Hematopoietic multipotent progenitor cell treated with erythropoietin and hydrocortisone succinate and interleukin-3 and kit ligand, for 4 days (in vitro differentiated cells): ENCODE measurements at regions not wholly inside any gene's neighbourhood (a gene's known extent, or its start where the extent isn't known, plus 50 kb on each side); places are given as distances from the start of the nearest gene placed in this dataset.
"Not testable (repeated sequence)": the region's sequence is repeated elsewhere in the genome, so short reads cannot be mapped to it uniquely, and the experiment has no call there.

ENCODE experiments used
- DNase-seq: peaks from one replicate; pipeline ENCODE4 v3.0.0-alpha.2; 2015

- no peak for DNase-seq
Measured at GRCh38 chr3:105094588-105094987, 272.1 kb upstream of the ALCAM start.

GRCh38 chr3:105096071-105096470 is 270.6 kb upstream of the ALCAM start:
- no peak for DNase-seq

GRCh38 chr3:105101603-105102002 is 265.1 kb upstream of the ALCAM start:
- no peak for DNase-seq

- DNase-seq = no peak
Measured at GRCh38 chr3:105103139-105103538, 263.6 kb upstream of the ALCAM start.

- no peak for DNase-seq
Measured at GRCh38 chr3:105108823-105109222, 257.9 kb upstream of the ALCAM start.

- no peak for DNase-seq
Measured at GRCh38 chr3:105118905-105119304, 247.8 kb upstream of the ALCAM start.

- DNase-seq = no peak
Measured at GRCh38 chr3:105119801-105120340, 246.8 kb upstream of the ALCAM start.

GRCh38 chr3:105130911-105131310 is 235.8 kb upstream of the ALCAM start:
- DNase-seq = no peak

DNA sequence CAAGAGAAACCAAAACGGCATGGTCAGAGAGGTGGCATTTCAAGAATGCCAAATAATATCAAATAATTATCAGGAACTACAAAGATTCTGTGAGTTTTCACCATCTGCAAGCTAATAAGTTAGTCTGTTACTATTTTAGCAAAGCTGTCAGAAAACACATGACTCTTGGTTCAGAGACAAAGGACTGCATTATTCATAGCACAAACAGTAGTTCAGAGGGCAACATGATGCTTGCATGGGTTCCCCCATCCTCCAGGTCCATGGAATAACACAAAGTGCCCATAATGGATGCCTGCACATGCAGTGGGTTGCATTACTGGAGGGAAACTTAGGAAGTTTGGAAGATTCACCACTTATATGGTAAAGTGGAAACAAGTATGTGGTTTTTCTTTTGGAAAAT is 228.8 kb upstream of the ALCAM start:
- DNase-seq = no peak

GRCh38 chr3:105139881-105140560 is 226.7 kb upstream of the ALCAM start:
- peak; percentile 77 for DNase-seq

GRCh38 chr3:105140899-105141367 is 225.8 kb upstream of the ALCAM start:
- DNase-seq = peak; percentile 11

DNA sequence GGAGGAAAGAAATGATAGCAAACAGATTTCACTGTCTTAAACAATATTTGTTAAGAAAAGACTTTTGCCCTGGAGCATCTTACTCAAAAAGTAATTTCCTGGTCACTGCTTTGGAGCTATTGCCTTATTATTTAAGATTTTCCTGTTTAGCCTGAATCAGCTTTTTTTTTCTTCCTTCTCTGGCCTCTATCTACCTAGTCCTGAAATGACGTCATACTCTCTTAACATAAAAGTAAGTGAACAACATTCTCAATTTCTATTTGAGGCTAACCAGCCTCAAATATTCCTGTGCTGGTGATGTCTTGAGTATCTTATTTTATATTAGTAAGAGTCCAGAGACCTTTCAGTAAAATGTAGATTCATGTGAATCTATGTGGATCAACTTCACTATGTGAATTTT is 221.9 kb upstream of the ALCAM start:
- no peak for DNase-seq

- DNase-seq = no peak
Measured at GRCh38 chr3:105145511-105145910, 221.2 kb upstream of the ALCAM start.

- DNase-seq = not testable (repeated sequence)
Measured at GRCh38 chr3:105149197-105149596, 217.5 kb upstream of the ALCAM start.

DNA sequence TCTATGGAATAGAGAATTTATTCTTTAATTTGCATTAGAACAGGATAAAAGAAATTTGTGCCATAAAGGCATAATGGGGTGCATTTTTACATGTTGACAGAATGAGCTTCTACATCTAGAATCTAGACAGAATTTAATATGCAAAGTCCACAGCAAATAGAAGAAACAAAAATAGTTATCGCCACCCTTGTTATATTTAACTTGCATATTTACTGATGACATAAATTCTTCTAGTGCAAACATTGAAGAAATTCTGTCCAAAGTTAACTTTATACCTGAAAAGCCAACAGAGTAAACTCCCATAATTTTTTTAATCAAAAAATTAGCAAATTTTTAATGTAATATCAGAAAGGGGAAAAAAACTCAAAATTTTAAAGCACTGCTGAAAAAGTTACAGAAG is 213.7 kb upstream of the ALCAM start:
- DNase-seq = no peak

- no peak for DNase-seq
Measured at GRCh38 chr3:105154692-105155091, 212.0 kb upstream of the ALCAM start.

GRCh38 chr3:105157067-105157765 is 209.5 kb upstream of the ALCAM start:
- DNase-seq = no peak

DNA sequence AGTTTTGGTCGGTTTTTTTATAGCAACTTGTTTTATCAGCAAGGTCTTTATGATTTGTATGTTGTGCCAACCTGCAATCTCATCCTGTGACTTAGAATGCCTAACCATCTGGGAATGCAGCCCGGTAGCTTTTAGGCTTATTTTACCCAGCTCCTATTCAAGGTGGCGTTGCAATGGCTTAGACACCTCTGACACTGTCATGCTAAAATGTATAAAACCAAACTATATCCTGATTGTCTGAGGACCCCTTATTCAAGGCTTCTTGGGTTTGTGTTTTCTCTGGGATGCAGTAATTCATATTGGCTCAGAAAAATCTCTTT is 209.0 kb upstream of the ALCAM start:
- DNase-seq = no peak

DNA sequence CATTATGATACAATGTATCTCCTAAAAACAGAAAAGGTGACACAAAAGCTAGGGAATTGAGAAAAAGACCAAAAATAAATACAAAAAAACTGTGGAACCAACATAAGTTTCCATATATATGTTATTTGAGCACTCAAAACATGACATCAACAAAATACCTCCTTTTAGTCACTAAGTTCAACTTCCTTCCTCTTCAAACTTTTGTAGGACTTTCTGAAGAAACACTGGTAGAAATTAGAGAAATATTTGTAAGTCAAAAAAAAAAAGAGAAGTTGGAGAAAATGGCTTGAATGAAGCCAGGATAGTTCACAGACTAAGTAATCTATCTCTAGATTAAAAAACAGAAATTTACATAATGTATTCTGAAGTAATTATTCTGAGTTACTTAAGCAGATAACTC is 208.4 kb upstream of the ALCAM start:
- peak; percentile 27 for DNase-seq

- DNase-seq = no peak
Measured at GRCh38 chr3:105162448-105162847, 204.3 kb upstream of the ALCAM start.

- DNase-seq = no peak
Measured at GRCh38 chr3:105166893-105167292, 199.8 kb upstream of the ALCAM start.

GRCh38 chr3:105170423-105170822 is 196.3 kb upstream of the ALCAM start:
- no peak for DNase-seq

GRCh38 chr3:105174017-105174615 is 192.6 kb upstream of the ALCAM start:
- DNase-seq = no peak

GRCh38 chr3:105177576-105177975 is 189.1 kb upstream of the ALCAM start:
- DNase-seq = no peak
